ENCODE measurements at regions not wholly inside any gene's neighbourhood (a gene's known extent, or its start where the extent isn't known, plus 50 kb on each side); places are given as distances from the start of the nearest gene placed in this dataset.

DNA sequence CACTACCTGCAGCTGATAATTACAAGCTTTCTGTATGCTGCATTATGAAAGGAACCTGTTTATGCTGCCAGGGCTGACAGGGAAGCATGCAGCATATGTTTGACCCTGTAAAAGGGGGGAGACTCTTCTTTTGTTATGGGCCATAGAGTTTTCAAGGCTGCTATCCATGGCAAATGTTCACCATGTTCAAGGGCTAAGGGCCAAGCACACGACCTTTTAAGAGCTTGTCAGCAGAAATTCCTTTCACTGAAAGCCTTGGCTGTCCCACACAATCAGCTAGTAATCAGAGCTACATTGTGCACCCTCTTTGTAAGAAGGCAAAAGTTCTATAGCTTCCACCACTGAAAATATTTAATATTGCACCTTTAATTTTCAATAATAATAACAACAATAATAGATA lies 74.2 kb upstream of the MBIP start:
- BruUV-seq (replicated peaks), result no TSS peak
- H3K18ac ChIP-seq (ENCODE audit: low read depth, low read length), result no peak overlapping the region
- H2AK5ac ChIP-seq (ENCODE audit: low read depth, low read length), result no peak overlapping the region

More for the DNA sequence above, 74.2 kb upstream of the MBIP start:
- in situ Hi-C loops (cut with MboI; ENCODE audit: low sequenced_read_pairs), result no loop called here
- Histone ChIP-seq H2AFZ (replicated peaks; ENCODE audit: low read length, poor library complexity) (no peak overlapping the region), H2BK20ac (ENCODE audit: low read depth, low read length) (no peak overlapping the region), H3K9ac (ENCODE audit: low read depth, low read length) (no peak overlapping the region), H3K4me2 (ENCODE audit: low read depth, low read length) (no peak overlapping the region), H4K91ac (ENCODE audit: insufficient read depth, low read depth, low read length) (no peak overlapping the region), H2BK15ac (ENCODE audit: low read depth, low read length) (no peak overlapping the region), H3K79me1 (ENCODE audit: low read depth in 1 of 2, low read length in 2 of 2) (no peaks in the 10 kb centered on the region), H4K5ac (ENCODE audit: low read depth, low read length) (no peak overlapping the region), H4K8ac (ENCODE audit: low read depth in 2 of 2, low read length in 2 of 2) (no peak overlapping the region), H3K4me1 (ENCODE audit: control insufficient read depth, insufficient read depth, low read length) (no peaks in the 10 kb centered on the region), H3K14ac (replicated peaks; ENCODE audit: low read depth, low read length) (no peak overlapping the region), H3K4me3 (ENCODE audit: insufficient read depth, low read depth, low read length) (no peak overlapping the region), H3K23ac (ENCODE audit: low read depth, low read length) (no peak overlapping the region), H3K9me1 (ENCODE audit: insufficient read depth, low read length) (no peaks in the 10 kb centered on the region), H4K20me1 (ENCODE audit: insufficient read depth, low read length) (no peaks in the 10 kb centered on the region), H3K9me3 (ENCODE audit: control insufficient read depth, insufficient read depth, low read length) (no peaks in the 10 kb centered on the region), H3K36me3 (ENCODE audit: control insufficient read depth, insufficient read depth, low read length) (no peaks in the 10 kb centered on the region), H2BK120ac (ENCODE audit: low read depth, low read length) (no peak overlapping the region), H2AK9ac (replicated peaks; ENCODE audit: low read depth, low read length, poor library complexity) (no peak overlapping the region), H3K4ac (ENCODE audit: low read depth, low read length) (no peak overlapping the region), H3K27me3 (ENCODE audit: control insufficient read depth, insufficient read depth, low read length) (no peaks in the 10 kb centered on the region), H2BK5ac (ENCODE audit: low read depth, low read length, poor library complexity, severe bottlenecking) (no peak overlapping the region), H3K56ac (ENCODE audit: extremely low read depth, insufficient read depth, low read length) (no peak overlapping the region), H3K27ac (ENCODE audit: insufficient read depth, low read length) (no peak overlapping the region)
- POLR2A ChIA-PET (ENCODE audit: unreplicated experiment), result no interaction called here
- no peak for ATAC-seq (ENCODE audit: low read depth)
- CTCF ChIA-PET, result no interaction called here
- no CpG with 5 or more reads among the region's 1 CpG for WGBS, 2 experiments (ENCODE audit: extremely low coverage in 2 of 2, insufficient read length in 1 of 2)
- dilution Hi-C loops (cut with HindIII; ENCODE audit: low sequenced_read_pairs, unreplicated experiment), result no loop called here
- intact Hi-C loops (cut with micrococcal nuclease), result no loop called here
- DNase-seq, result no peak
- TF ChIP-seq MAFK (IDR thresholded peaks at IDR 0.05; ENCODE audit: low read depth, low read length) (no peak), MAZ (IDR thresholded peaks at IDR 0.05; ENCODE audit: borderline replicate concordance, low read depth, low read length) (no peak), POLR2A (IDR thresholded peaks at IDR 0.05; ENCODE audit: low read depth, low read length) (no peak), RFX5 (IDR thresholded peaks at IDR 0.05; ENCODE audit: low read depth, low read length) (no peak), FOS (IDR thresholded peaks at IDR 0.05; ENCODE audit: low read depth, low read length) (no peak), ELK1 (IDR thresholded peaks at IDR 0.05; ENCODE audit: borderline replicate concordance, low read depth, low read length) (no peak), RCOR1 (IDR thresholded peaks at IDR 0.05; ENCODE audit: insufficient replicate concordance, low read length) (no peak), RAD21 (IDR thresholded peaks at IDR 0.05; ENCODE audit: low read length) (no peak), CHD1 (IDR thresholded peaks at IDR 0.05; ENCODE audit: low read depth, low read length) (no peak), MXI1 (IDR thresholded peaks at IDR 0.05; ENCODE audit: borderline replicate concordance, low read depth, low read length) (no peak), CTCF (conservative IDR thresholded peaks at IDR 0.05; ENCODE audit: low read depth, low read length) (no peak), BHLHE40 (IDR thresholded peaks at IDR 0.05; ENCODE audit: low read depth, low read length) (no peak), SMC3 (IDR thresholded peaks at IDR 0.05; ENCODE audit: low read depth, low read length) (no peak), CEBPB (IDR thresholded peaks at IDR 0.05; ENCODE audit: low read depth, low read length) (no peak), NFE2L2 (IDR thresholded peaks at IDR 0.05; ENCODE audit: low read depth, low read length) (no peak)
